HG03457 (cell line): ENCODE measurements at regions not wholly inside any gene's neighbourhood (a gene's known extent, or its start where the extent isn't known, plus 50 kb on each side); places are given as distances from the start of the nearest gene placed in this dataset.

Experiments used
- ATAC-seq: cut with Tn5 transposase; IDR thresholded peaks from one replicate; pipeline ENCODE4 v1.9.1; 2021; ENCODE audit warnings: moderate number of reproducible peaks; ENCODE audit not compliant: unreplicated experiment

DNA sequence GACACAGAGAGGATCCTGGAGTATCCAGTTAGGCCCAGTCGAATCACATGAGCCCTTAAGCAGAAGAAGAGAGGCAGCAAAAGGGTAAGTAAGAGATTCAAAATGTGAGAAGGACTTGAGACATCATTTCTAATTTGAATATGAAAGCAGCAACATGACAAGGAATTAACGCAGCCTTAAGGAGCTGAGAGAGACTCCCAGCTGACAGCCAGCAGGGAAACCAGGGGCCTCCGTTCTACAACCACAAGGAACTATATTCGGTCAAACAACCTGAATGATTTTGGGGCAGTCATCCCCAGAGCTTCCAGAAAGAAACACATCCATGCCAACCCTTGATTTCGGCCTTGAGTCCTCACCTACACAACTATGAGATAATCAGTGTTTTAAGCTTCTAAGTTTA, 189.7 kb upstream of the MTNR1B start:
- ATAC-seq: no peak

DNA sequence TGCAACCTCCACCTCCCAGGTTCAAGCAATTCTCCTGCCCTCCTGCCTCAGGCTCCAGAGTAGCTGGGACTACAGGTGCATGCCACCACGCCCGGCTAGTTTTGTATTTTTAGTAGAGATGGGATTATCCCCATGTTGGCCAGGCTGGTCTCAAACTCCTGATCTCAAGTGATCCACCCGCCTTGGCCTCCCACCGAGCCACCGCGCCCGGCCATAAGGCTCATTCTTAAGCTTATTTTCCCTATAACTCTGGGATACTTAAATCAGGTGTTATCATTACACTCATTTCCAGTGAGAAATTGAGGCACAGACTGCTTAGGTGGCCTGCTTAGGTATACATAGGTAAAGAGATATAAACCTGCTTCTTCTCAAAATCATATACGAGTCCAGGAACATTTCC, 188.3 kb upstream of the MTNR1B start:
- no peak for ATAC-seq

DNA sequence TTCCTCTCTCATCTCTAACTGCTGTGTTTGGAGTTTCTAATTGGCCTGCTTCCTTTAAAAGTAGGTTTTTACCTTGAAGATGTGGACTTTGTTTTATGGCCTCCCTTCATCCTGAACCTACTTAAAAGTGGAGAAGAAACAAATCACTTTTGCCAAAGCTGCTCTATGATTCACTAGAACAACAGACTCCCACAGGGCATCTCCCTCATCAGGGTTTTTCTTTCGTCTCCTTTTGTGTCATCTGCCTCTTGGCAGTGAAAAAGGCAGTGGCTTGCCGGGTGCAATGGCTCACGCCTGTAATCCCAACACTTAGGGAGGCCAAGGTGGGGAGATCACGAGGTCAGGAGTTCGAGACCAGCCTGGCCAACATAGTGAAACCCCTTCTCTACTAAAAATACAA, 186.6 kb upstream of the MTNR1B start:
- no peak for ATAC-seq

DNA sequence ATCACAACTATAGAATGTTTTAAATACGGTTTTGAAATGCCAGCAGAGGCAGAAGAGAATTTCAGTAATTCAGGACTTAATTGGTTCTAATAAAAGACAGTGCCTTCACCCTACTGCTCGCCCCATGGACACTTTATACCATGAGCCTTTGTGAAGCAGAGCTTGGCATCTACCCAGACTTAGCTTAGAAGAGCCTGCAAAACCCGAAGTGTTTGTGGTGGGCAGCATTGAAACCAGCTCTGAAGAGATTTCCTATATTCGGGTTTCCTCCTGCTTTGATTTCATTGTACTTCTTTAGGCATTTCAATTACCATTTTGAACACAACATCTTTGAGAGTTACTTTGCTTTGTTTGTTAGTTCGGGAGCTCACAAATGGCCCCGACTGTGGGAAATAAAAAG, 185.1 kb upstream of the MTNR1B start:
- no peak for ATAC-seq

DNA sequence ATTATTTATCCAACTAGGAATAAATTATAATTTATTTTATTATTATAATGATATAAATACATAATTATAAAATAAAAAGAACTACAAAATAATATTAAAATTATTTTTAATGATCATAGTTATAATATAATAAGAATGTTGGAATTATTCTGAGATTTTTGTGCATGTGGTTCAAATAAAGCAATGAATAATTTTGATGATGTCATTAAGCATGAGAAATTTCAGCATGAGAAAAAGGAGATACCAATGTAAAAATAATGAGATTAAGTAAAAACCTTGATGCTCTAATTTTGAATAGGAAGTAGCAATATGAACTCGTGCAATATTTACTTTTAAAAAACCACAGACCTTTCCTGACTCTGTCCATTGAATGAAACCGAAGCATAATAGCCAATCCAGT, 181.8 kb upstream of the MTNR1B start:
- ATAC-seq: no peak

DNA sequence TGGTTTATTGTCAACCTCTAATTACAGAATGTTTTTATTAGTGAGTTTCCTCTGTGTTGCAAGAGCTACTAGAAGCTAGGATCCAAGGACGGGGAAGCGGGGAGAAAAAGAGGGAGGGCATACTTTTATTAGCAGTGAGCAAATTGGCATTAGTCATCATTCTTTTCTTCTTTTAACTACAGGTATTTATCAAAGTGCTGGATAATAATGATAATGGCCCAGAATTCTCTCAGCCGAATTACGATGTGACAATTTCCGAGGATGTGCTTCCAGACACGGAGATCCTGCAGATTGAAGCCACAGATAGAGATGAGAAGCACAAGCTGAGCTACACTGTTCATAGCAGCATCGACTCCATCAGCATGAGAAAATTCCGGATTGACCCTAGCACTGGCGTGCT, 179.7 kb upstream of the MTNR1B start:
- no peak for ATAC-seq

DNA sequence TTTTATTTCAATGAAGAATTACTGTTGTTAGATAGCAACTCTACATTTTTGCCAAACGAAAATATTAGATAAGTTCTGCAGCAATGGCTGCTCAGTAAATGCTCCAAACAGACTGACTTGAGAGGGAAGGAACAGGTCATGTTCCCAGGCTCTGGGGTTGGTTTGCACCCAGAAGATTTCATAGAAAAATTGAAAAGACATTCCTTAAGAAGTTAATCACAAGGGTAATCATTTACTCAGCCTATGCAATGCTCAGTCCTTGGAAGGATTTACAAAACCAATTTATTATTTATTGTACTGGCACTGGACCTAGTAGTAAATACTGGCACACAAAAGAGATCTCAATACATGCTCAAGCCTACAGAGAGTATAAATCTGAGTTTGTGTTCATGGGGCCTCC, 179.1 kb upstream of the MTNR1B start:
- no peak for ATAC-seq

DNA sequence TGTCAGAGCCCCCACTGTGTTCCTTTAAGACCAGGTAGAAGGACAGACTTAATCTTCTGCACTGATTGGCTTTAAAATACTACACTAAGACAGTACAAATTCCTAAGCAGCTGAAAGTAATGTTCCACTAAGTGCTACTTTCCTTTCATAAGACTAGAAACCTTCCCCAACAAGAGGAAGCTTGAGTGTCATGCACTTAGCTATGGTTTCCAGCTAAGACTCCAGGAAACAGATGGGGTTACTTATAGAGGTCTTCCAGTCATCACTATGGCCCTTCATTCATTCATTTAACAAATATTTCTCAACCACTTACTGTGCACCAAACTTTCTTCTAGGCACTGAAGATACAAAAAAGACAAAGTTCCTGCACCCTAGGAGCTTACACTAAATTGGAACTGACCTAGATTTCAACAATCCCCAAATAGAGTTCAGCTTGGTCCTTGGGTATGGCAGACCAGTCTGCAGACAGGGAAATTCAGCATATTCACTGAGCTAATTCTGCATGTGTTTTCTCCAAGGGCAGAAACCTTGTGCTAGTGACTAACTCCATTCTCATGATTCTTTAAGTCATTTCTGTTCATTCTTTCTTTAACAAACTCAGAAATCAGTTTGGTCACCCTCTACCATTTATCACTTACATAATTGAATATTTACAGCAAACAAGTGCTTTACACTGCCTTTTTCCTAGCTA, 178.4 kb upstream of the MTNR1B start:
- no peak for ATAC-seq

DNA sequence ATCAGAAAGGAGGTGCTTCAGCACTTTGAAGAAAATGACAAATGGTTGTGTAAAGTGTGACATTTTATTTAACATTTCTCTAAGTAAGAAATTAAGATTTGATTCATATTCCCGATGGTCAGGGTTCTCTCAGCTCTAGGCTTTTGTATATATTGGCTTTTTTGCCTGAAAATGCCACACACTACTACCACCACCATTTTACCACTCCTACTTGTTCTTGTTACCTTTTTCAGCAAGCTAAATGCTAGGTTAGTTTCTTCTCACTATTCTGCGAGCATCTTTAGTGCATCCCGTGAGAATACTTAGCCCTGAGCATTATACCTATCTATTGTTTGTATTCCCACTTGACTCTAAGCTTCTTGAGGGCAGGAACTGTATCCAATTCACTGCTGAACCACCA, 177.6 kb upstream of the MTNR1B start:
- ATAC-seq: no peak

DNA sequence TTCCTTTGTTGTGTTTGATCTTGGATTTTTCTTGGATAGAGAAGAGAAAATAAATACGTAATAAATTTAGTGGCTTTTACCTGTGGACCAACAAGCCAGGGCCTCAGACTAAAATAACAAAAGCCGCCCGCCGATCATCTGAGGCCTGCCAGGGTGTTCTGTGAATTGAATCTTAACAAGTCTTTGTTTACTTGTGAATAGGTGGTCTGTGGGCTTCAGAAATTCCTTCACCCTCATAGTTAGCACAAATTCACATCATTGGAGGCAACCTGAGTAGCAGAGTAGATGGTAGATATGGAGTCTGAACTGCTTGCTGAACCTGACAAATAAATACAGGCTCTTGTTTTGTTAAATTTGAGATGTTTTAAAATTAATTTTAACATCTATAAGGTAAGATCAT, 176.3 kb upstream of the MTNR1B start:
- ATAC-seq: no peak

DNA sequence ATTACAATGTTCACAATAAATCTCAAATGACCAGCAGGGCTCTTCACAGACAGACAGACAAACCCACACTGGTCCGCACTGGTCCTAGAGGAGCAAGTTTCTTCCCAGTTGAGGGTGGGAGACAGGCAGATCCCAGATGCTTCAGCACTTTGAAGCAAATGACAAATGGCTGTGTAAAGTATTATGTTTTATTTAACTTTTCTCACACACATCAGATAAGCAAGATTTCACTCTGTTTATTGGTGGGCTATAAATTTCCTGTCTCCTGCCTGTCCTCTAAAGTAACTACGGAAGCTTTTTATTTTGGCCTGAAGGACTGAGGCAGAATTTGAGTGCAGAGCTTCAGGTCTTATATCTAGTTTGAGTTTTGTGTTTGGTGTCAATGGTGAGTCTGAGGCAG, 174.7 kb upstream of the MTNR1B start:
- no peak for ATAC-seq

DNA sequence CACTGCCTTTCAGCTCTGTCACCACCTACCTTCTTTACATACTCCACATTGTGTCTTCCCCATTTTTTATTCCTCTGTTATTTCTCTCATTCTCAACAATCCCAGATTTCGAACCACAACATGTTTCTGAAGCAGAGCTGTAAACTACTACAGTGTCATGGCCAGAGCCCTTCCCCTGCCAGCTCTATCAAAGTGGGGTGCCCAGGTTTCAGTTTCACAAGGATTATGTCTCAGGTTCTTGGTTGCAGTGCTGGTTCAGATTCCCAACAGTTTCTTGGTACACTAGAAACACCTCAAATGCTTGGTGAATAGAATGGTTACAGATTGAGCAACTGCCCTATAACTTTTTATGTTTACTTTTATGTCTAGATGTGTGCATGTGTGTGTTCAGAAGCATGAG, 172.7 kb upstream of the MTNR1B start:
- ATAC-seq: no peak

DNA sequence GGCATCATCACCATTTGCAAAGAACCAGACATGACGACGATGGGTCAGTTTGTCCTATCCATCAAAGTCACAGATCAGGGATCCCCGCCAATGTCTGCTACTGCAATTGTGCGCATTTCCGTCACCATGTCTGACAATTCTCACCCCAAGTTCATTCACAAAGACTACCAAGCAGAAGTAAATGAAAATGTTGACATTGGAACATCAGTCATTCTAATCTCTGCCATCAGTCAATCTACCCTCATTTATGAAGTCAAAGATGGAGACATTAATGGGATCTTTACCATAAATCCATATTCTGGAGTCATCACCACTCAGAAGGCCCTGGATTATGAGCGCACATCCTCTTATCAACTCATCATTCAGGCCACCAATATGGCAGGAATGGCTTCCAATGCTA, 171.6 kb upstream of the MTNR1B start:
- no peak for ATAC-seq

DNA sequence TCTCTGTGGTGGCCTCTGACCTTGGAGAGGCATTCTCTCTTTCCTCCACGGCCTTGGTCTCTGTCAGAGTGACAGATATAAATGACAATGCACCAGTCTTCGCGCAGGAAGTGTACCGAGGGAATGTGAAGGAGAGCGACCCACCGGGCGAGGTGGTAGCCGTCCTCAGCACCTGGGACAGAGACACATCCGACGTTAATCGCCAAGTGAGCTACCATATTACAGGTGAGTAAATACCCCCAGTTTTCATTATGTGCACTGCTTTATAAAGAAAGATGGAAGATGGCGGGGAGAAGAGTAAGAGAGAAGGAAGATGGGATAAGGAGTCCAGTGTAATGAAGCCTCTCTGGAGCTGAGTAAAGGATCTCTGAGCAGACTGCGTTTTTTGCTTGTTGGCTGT, 167.8 kb upstream of the MTNR1B start:
- no peak for ATAC-seq

DNA sequence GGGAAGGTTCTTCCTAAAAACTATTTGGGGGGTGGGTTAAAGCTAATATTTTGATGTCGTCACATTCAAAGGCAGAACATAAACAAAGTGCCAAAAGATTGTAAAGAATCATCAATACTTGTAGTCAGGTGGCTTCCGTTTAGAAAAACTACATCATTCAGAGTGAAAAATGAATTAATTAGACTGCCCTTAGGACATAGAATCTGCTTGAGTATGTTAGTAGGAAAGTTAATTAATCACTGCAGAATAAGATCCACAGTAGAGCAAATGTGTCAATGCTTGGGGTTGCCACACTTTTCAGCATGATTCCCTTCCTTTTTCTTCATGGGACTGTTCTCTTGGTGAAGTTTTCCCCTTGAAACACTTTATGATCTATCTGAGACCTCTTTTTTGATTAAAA, 166.8 kb upstream of the MTNR1B start:
- ATAC-seq: no peak

DNA sequence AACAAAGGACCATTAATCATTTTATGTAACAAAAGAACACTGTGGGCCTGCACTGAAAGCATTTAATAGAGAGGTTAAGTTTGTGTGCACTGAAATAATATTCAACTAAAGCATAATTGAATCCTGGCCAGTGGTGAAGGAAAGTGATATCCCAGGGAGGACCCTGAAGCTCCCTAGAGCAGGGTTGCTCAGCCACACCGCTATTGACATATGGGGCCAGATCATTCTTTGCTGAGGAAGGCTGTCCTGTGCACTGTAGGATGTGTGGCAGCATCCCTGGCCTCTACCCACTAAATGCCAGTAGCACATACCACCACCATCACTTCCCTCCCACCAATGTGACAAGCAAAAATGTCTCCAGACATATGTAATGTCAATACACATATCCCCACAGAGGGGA, 166.1 kb upstream of the MTNR1B start:
- ATAC-seq: no peak

DNA sequence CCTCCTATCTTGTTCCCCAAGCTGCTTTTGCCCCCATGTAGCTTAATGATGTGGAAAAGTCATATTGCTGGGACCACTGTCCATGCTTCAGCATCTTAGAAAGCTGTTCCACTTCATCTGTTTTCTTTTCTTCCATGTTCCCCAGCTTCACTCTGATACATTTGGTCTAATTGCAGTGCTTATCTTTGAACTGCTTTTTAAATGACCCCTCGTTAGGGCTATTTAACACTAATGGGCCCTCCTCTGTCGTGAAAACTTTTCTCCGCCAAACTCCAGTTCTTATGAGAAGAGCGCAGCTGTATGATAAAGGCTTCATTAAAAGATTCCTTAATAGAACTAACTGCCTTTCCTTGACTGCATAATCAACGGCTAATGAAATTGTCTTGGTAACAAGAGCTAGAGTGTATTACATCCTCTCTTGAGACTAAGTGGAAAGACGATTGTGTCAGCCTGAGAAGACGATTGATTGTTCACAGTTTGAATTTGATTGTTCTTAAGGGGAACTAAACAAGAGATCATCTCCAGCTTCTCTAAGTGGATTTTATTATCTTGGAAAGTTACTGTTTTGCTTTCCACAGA, 165.0 kb upstream of the MTNR1B start:
- no peak for ATAC-seq

DNA sequence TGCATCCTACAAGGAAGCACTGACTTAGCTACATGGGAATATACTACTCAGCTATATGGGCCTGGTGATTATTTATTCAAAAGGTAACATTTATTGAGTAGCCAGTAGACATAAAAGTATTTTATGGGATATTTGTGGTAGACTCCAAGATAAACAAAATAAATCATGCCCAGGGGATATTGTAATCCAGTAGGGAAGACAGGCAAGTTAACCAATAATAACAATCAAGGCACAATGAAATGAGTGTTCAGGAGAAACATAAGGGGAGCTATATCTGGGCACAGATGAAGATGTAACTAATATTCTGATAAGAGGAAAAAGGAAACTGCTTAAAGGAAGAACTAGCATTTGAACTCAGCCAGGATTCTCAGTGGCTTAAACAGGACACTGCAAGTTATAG, 161.4 kb upstream of the MTNR1B start:
- no peak for ATAC-seq

DNA sequence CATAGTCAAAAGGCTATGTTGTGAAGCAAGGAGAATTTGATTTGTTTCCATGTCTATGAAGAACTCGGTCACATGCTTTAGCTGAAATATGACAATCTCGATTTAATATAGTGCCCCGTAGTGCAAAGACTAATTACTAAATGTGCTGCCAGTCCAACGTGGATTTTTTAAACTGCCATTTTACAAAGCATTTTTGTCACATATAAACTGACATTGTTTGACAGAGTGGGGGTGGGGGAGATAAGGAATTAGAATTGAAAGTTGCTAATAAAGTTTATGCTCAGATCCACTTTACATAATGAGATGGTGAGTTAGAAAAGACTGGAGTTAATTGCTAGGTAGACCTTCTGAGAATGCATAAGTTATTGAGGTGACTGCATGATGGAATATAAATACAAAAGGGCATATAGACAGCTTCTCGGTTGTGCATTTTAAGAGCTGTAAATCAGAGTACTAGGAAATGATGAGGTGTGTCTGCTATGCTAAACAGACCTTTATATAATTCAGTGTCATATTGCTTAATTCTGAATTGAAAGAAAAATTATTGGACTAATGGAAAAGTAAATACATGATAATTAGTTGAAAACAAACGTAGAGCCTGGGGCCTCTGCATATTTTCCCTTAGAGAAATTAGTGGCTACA, 158.9 kb upstream of the MTNR1B start:
- no peak for ATAC-seq

DNA sequence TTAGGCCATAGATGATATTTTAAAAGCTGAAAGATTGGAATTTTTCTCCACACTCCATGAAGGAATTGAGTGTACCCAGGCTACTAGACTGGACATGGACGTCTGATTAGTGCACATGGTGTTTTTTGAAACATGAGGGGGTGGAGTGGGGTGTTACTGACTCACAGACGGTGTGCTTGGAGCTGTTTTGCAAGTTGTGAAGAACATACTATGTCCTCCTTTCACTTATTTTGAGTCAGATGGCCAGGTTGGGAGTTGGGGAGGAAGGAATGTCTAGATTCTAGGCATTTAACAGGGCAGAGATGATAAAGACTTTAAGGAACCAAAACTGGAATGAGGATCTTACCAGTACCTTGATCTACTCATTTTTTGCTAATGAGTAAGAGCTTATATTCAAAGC, 158.1 kb upstream of the MTNR1B start:
- ATAC-seq: no peak

DNA sequence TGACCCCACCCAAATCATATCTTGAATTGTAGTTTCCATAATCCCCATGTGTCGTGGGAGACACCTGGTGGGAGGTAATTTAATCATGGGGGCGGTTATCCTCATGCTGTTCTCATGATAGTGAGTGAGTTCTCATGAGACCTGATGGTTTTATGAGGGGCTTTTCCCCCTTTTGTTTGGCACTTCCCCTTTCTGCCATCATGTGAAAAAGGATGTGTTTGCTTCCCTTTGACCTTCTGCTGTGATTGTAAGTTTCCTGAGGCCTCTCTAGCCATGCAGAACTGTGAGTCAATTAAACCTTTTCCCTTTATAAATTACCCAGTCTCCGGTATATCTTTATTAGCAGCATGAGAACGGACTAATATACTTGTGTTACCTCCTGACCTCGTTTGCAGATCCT, 156.6 kb upstream of the MTNR1B start:
- no peak for ATAC-seq

DNA sequence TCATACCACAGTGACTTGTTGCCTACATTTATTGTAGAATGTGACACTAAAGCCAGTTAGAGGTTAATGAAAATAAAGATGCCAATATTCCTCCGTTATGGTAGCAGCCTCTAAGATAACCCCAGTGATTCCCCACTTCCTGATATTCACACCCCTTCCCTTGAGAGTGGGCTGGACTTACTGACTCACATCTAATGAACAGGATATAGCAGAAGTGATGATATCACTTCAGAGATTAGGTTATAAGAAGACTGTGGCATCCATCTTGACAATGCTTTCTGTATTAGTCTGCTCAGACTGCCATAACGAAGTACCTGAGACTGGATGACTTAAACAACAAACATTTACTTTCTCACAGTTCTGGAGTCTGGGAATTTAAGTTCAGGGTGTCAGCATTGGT, 149.6 kb upstream of the MTNR1B start:
- ATAC-seq: no peak

DNA sequence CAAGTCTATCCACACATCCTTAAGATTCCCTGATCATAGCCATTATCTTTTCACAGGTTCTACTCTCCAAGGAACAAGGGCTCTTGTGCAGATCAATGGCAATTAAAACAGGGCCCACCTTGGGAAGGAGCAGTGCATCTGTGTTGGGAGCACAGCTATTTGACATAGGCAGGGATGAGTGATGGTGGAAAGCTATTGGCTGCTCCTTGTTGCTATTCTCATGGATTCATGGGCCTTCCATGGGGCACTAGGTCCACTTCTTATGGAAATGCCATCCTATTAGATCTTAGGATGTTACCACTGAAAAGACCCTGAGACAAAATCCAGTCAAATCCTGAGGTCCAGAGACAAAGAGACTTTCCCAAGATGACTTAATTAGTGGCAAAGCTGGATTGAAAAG, 148.6 kb upstream of the MTNR1B start:
- ATAC-seq: no peak
